AG10803 (cell line): ENCODE measurements at regions not wholly inside any gene's neighbourhood (a gene's known extent, or its start where the extent isn't known, plus 50 kb on each side); places are given as distances from the start of the nearest gene placed in this dataset.

ENCODE experiments used
- DNase-seq: peaks from one replicate; pipeline ENCODE4 v3.0.0; 2010; ENCODE audit warnings: low read depth
- H3K4me3 ChIP-seq: 2 replicates; pipeline ENCODE4 v1.5.1; 2011; ENCODE audit warnings: mild to moderate bottlenecking, low read length, control low read depth
- TF ChIP-seq, protein P1 (sequence below): conservative IDR thresholded peaks from 2 replicates; pipeline ENCODE4 v1.5.1; 2011; ENCODE audit warnings: mild to moderate bottlenecking, low read length, control low read depth, inconsistent platforms

DNA sequence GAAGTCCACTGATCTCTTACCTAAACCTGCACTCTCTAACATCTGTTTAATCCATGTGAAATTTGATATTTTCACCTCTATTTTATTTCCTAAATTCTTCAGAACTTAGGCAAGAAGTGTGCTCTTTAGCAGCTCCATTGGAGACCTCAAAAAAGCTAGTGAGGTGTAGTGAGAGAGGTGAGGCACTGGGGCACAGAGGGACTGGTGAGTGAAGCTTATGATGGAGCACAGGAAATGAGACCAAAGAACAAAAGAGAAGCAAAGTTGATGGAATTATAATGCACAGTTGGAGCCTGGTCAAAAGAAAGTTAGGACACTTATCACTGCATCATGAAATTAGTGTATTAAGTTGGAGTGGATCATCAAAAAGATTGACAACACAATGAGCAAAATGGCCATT, 1050.7 kb upstream of the NRXN1 start:
- DNase-seq: no peak
- H3K4me3 ChIP-seq: no peak overlapping the region
- TF ChIP-seq, protein P1, sequence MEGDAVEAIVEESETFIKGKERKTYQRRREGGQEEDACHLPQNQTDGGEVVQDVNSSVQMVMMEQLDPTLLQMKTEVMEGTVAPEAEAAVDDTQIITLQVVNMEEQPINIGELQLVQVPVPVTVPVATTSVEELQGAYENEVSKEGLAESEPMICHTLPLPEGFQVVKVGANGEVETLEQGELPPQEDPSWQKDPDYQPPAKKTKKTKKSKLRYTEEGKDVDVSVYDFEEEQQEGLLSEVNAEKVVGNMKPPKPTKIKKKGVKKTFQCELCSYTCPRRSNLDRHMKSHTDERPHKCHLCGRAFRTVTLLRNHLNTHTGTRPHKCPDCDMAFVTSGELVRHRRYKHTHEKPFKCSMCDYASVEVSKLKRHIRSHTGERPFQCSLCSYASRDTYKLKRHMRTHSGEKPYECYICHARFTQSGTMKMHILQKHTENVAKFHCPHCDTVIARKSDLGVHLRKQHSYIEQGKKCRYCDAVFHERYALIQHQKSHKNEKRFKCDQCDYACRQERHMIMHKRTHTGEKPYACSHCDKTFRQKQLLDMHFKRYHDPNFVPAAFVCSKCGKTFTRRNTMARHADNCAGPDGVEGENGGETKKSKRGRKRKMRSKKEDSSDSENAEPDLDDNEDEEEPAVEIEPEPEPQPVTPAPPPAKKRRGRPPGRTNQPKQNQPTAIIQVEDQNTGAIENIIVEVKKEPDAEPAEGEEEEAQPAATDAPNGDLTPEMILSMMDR: no peak

DNA sequence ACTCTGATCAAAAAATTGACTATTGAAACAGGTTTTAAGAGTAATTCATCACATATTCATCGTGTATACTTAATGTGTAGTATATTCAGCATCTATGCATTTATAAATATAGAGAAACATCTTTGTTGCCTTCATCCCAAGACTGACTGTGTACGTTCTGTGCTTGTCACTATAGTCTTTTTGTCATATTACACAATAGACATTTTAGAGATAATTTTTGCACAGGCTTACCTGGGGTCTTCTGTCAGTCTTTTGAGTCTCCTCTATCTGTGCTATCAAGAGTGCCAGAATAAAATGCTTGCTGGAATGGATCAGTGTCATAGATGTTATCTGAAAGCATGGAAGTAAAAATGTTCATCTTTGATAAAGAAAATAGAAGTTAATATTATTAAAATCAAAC, 1047.7 kb upstream of the NRXN1 start:
- no peak for DNase-seq
- no peak overlapping the region for H3K4me3 ChIP-seq
- TF ChIP-seq, protein P1: no peak

DNA sequence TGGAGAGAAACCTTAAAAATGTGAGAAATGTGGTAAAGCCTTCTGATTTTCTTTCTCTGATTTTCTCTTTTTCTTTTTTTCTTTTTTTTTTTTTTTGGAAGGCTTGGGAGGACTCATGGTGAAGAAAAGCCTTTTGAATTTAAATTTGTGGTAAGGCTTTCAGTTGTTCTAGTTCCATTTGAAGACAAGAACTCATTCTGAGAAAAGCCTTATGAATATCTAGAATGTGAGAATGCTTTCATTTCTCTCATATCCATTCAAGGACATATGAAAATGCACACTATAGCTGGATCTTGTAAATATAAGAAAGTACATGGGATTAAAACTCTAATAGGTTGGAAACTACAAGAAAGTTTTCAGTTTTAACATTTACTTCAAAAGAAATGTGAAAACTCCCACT, 1045.2 kb upstream of the NRXN1 start:
- TF ChIP-seq, protein P1: no peak
- DNase-seq: no peak

DNA sequence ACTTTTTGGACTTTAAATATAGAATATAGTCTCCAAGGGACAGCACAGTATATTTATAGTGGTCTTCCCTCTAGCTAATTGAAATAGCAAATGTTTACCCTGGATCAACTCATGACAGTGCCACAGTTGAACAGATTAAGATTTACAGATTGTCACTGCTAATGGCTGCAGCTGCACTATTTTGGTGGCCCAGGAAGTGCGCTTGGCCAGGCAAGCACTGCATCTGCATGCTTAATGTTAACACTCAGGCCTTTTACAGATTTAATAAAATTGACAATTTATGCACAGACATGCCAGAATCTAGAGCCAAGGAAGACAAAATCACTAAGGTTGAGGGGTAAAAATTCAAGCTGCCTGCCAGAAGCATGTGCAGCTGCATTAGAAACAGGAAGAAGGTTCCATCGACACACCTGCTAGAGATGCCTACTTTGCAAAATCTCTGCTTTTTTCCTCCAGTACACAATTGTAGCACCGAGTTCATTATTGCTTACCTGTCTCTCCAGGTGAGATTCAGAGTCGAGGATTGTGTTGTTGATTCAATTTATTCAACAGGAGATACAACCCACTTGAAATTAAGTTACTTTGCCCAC, 1042.3 kb upstream of the NRXN1 start:
- TF ChIP-seq, protein P1: no peak
- H3K4me3 ChIP-seq: no peak overlapping the region
- DNase-seq: no peak

More for the DNA sequence above, 1045.2 kb upstream of the NRXN1 start:
- no peak overlapping the region for H3K4me3 ChIP-seq

DNA sequence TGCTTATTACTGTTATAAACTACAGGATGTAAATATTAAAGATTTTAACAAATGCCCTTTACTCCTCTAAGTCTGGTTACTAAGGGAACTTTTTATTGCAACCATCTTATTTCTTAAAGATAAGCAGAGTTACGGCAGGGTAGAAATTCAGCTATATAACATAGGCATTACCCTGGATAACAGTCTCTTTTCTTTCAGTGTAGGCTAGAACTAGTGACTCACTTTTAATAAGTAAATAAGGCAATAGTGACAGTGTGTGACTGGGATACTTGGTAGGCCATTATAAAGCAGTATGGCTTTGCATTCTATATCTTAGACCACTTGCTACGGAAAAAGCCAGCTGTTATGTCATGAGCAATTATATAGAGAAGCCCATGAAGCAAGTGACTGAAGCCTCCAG, 1041.0 kb upstream of the NRXN1 start:
- TF ChIP-seq, protein P1: no peak
- no peak overlapping the region for H3K4me3 ChIP-seq
- DNase-seq: no peak

DNA sequence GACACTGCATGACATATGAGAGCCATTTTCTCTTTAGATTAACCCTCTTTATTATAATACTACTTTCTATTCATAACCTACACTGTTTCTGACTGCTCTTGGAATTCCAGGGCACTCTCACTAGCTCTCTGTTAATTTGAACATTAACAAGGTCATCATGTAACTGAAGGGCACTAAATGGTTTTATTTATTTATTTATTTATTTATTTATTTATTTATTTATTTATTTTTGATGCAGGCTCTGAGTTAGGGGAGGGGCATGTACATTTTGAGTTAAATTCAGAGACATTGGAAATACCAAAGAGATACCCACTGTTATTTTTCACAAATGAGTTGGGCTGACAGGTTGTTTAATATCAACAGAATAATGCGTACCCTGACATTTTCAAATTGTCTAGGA, 1038.7 kb upstream of the NRXN1 start:
- TF ChIP-seq, protein P1: no peak
- DNase-seq: no peak
- no peak overlapping the region for H3K4me3 ChIP-seq

DNA sequence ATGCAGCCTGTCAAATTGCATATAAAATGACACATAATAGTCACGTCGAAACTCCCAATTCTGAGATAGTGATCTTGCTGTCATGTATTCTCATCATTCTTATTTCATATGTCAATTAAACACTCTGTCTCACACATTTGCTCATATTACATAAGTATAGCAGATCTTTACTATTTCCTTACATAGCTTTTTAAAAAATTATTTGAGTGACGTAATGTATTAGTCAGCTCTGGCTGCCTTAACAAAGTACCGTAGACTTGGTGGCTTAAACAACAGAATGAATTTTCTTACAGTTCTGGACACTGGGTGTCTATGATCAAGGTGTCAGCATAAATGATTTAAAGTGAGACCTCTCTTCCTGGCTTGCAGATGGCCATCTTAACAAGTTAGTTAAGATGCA, 1032.3 kb upstream of the NRXN1 start:
- H3K4me3 ChIP-seq: no peak overlapping the region
- no peak for DNase-seq
- TF ChIP-seq, protein P1: no peak
